ENCODE measurements at regions not wholly inside any gene's neighbourhood (a gene's known extent, or its start where the extent isn't known, plus 50 kb on each side); places are given as distances from the start of the nearest gene placed in this dataset.

GRCh38 chr2:5474716-5475115 lies 217.5 kb upstream of the SOX11 start:
- DNase-seq (ENCODE audit: low read depth) = no peak
- TF ChIP-seq CTCF (IDR thresholded peaks at IDR 0.05; ENCODE audit: insufficient read depth, low read length, poor library complexity, severe bottlenecking) = no peak
- no peak overlapping the region for H3K4me3 ChIP-seq (ENCODE audit: low read depth, low read length)
- no peaks in the 10 kb centered on the region for H3K27me3 ChIP-seq (ENCODE audit: control insufficient read depth, insufficient read depth, low read length)
- no peaks in the 10 kb centered on the region for H3K36me3 ChIP-seq (ENCODE audit: control insufficient read depth, insufficient read depth, low read length)

GRCh38 chr2:5479265-5479928 lies 212.8 kb upstream of the SOX11 start:
- DNase-seq (ENCODE audit: low read depth) = no peak
- no peak overlapping the region for H3K4me3 ChIP-seq (ENCODE audit: low read depth, low read length)
- TF ChIP-seq CTCF (IDR thresholded peaks at IDR 0.05; ENCODE audit: insufficient read depth, low read length, poor library complexity, severe bottlenecking) = no peak

GRCh38 chr2:5482929-5483331 lies 209.3 kb upstream of the SOX11 start:
- H3K36me3 ChIP-seq (ENCODE audit: control insufficient read depth, insufficient read depth, low read length) = no peaks in the 10 kb centered on the region
- no peak for DNase-seq (ENCODE audit: low read depth)
- no peak overlapping the region for H3K4me3 ChIP-seq (ENCODE audit: low read depth, low read length)
- TF ChIP-seq CTCF (IDR thresholded peaks at IDR 0.05; ENCODE audit: insufficient read depth, low read length, poor library complexity, severe bottlenecking) = no peak
- H3K27me3 ChIP-seq (ENCODE audit: control insufficient read depth, insufficient read depth, low read length) = no peaks in the 10 kb centered on the region

More at GRCh38 chr2:5479265-5479928, 212.8 kb upstream of the SOX11 start:
- Histone ChIP-seq H3K36me3 (ENCODE audit: control insufficient read depth, insufficient read depth, low read length) (no peaks in the 10 kb centered on the region), H3K27me3 (ENCODE audit: control insufficient read depth, insufficient read depth, low read length) (no peaks in the 10 kb centered on the region)

GRCh38 chr2:5484868-5485267 lies 207.3 kb upstream of the SOX11 start:
- no peak for TF ChIP-seq CTCF (IDR thresholded peaks at IDR 0.05; ENCODE audit: insufficient read depth, low read length, poor library complexity, severe bottlenecking)
- no peak overlapping the region for H3K4me3 ChIP-seq (ENCODE audit: low read depth, low read length)
- no peak for DNase-seq (ENCODE audit: low read depth)

GRCh38 chr2:5491523-5491922 lies 200.7 kb upstream of the SOX11 start:
- no peak for DNase-seq (ENCODE audit: low read depth)
- H3K27me3 ChIP-seq (ENCODE audit: control insufficient read depth, insufficient read depth, low read length) = no peaks in the 10 kb centered on the region
- no peak for TF ChIP-seq CTCF (IDR thresholded peaks at IDR 0.05; ENCODE audit: insufficient read depth, low read length, poor library complexity, severe bottlenecking)
- no peak overlapping the region for H3K4me3 ChIP-seq (ENCODE audit: low read depth, low read length)
- no peaks in the 10 kb centered on the region for H3K36me3 ChIP-seq (ENCODE audit: control insufficient read depth, insufficient read depth, low read length)

More at GRCh38 chr2:5484868-5485267, 207.3 kb upstream of the SOX11 start:
- Histone ChIP-seq H3K36me3 (ENCODE audit: control insufficient read depth, insufficient read depth, low read length) (no peaks in the 10 kb centered on the region), H3K27me3 (ENCODE audit: control insufficient read depth, insufficient read depth, low read length) (no peaks in the 10 kb centered on the region)

GRCh38 chr2:5493256-5493655 lies 198.9 kb upstream of the SOX11 start:
- H3K36me3 ChIP-seq (ENCODE audit: control insufficient read depth, insufficient read depth, low read length) = no peaks in the 10 kb centered on the region
- no peaks in the 10 kb centered on the region for H3K27me3 ChIP-seq (ENCODE audit: control insufficient read depth, insufficient read depth, low read length)
- no peak overlapping the region for H3K4me3 ChIP-seq (ENCODE audit: low read depth, low read length)
- no peak for DNase-seq (ENCODE audit: low read depth)
- TF ChIP-seq CTCF (IDR thresholded peaks at IDR 0.05; ENCODE audit: insufficient read depth, low read length, poor library complexity, severe bottlenecking) = no peak
